AG10803 (cell line): ENCODE measurements at regions not wholly inside any gene's neighbourhood (a gene's known extent, or its start where the extent isn't known, plus 50 kb on each side); places are given as distances from the start of the nearest gene placed in this dataset.

Source experiments
- DNase-seq: peaks from one replicate; pipeline ENCODE4 v3.0.0; 2010; ENCODE audit warnings: low read depth
- H3K4me3 ChIP-seq: 2 replicates; pipeline ENCODE4 v1.5.1; 2011; ENCODE audit warnings: mild to moderate bottlenecking, low read length, control low read depth
- TF ChIP-seq, protein P1 (sequence below): conservative IDR thresholded peaks from 2 replicates; pipeline ENCODE4 v1.5.1; 2011; ENCODE audit warnings: mild to moderate bottlenecking, low read length, control low read depth, inconsistent platforms

GRCh38 chr5:173672166-173672565 is 55.7 kb upstream of the BOD1 start:
- DNase-seq: no peak
- TF ChIP-seq, protein P1, sequence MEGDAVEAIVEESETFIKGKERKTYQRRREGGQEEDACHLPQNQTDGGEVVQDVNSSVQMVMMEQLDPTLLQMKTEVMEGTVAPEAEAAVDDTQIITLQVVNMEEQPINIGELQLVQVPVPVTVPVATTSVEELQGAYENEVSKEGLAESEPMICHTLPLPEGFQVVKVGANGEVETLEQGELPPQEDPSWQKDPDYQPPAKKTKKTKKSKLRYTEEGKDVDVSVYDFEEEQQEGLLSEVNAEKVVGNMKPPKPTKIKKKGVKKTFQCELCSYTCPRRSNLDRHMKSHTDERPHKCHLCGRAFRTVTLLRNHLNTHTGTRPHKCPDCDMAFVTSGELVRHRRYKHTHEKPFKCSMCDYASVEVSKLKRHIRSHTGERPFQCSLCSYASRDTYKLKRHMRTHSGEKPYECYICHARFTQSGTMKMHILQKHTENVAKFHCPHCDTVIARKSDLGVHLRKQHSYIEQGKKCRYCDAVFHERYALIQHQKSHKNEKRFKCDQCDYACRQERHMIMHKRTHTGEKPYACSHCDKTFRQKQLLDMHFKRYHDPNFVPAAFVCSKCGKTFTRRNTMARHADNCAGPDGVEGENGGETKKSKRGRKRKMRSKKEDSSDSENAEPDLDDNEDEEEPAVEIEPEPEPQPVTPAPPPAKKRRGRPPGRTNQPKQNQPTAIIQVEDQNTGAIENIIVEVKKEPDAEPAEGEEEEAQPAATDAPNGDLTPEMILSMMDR: no peak
- H3K4me3 ChIP-seq: no peak overlapping the region

- H3K4me3 ChIP-seq: no peak overlapping the region
- DNase-seq: no peak
- TF ChIP-seq, protein P1: no peak
Measured at GRCh38 chr5:173672891-173673290, 56.4 kb upstream of the BOD1 start.

DNA sequence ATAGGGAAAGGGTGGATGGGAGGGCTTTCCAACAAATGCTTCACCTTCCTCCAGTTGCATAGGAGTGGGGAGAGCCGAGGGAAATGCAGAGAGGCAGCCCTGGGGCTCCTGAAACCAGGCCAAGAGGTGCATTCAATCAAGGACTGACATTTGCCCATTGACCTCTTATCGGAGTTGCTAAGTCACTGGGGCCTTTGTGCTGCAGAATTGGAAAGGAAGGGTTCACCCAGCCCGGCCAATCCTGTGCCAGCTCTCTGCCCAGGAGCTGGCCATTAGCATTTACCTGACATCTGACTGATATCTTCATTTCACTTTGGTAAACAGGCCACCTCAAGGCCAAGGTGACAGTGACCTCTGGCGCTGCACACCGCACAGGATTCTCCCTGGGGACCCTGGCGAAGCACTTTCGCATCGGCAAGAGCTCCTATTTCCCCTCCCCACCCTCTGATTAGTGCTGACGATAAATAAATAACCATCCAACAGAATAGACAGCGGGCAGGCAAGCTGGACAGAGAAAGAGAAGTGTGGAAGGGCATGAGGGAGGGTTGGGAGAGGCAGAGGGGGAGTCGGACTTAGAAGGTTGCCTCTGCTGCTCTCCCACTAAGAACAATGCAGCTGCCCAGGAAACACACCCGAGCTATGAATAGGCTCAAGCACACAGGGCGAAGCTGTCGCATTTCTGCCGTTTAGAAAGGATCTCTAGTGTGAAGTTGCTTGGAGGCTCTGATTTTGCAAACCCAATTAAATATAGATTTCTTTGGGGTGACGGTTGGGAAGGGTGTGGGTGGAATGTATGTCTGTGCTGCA is 57.0 kb upstream of the BOD1 start:
- TF ChIP-seq, protein P1: no peak
- H3K4me3 ChIP-seq: no peak overlapping the region
- DNase-seq: no peak

- DNase-seq: no peak
Measured at GRCh38 chr5:173675287-173675996, 59.0 kb upstream of the BOD1 start.

GRCh38 chr5:173676375-173676774 is 59.9 kb upstream of the BOD1 start:
- H3K4me3 ChIP-seq: no peak overlapping the region
- TF ChIP-seq, protein P1: no peak
- no peak for DNase-seq

More at GRCh38 chr5:173675287-173675996, 59.0 kb upstream of the BOD1 start:
- TF ChIP-seq, protein P1: no peak
- no peak overlapping the region for H3K4me3 ChIP-seq

- TF ChIP-seq, protein P1: no peak
- no peak for DNase-seq
- no peak overlapping the region for H3K4me3 ChIP-seq
Measured at GRCh38 chr5:173677125-173677672, 60.7 kb upstream of the BOD1 start.
